ENCODE measurements at regions not wholly inside any gene's neighbourhood (a gene's known extent, or its start where the extent isn't known, plus 50 kb on each side); places are given as distances from the start of the nearest gene placed in this dataset.

GRCh38 chr6:94401311-94401710, 982.0 kb upstream of the EPHA7 start:
- no peak for DNase-seq (ENCODE audit: low read depth in 4 of 4, low spot score in 3 of 4)

DNA sequence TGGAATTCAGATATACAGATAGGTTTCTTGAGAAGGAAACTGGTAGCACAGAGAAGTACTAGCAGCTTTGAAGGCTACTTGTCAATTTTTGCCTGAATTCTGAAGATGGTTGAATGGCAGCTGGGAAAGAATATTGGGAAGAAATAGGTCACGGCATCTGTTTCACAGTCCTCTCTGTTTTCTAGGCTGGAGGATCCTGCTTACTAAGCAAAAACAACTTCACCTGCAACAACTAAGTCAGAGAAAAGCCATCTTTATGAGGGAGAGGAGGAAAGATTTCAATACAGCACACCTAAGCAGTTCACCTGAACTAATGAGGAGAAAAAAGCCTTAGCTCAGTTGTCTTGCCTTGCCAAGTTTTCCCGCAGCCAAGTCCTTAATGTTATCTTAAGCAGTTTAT, 975.5 kb upstream of the EPHA7 start:
- no peak for DNase-seq (ENCODE audit: low read depth in 4 of 4, low spot score in 3 of 4)

GRCh38 chr6:94389218-94389617, 969.9 kb upstream of the EPHA7 start:
- DNase-seq (ENCODE audit: low read depth in 4 of 4, low spot score in 3 of 4) = no peak

DNA sequence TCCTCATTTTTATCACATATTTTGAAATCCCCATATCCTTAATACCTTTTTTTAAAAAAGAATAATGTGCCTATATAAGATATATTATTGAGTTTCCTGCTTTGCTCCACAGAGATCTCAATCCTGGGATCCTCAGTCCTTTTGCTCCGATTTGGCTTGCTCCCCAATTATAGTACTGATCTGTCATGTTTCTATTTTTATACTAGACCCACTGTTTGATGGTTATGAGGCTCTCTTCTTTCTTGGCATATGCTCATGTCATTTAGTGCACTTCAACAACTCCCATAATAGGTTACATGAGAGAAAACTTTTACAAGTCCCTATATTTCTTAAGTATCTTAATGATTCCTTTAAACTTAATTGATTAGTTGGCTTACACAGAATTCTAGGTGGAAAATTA, 958.5 kb upstream of the EPHA7 start:
- no peak for DNase-seq (ENCODE audit: low read depth in 4 of 4, low spot score in 3 of 4)

DNA sequence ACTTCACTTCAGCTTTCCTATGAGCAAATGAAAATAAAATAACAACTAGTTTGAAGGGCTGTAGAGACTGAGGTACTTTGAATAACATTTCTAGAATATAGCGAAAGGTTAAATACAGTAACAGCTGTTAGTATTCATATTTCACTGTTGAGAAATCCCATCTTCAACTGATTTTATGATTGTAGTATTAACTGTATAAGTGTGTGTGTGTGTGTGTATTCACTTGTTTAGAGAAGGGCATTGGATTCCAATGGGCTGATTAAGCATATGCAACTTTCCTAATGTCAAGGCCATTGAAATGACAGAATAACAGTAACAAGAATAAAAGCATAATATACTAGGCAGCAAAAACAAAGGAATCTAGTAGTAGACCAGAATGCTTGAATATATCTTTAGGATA, 957.5 kb upstream of the EPHA7 start:
- no peak for DNase-seq (ENCODE audit: low read depth in 4 of 4, low spot score in 3 of 4)

- DNase-seq (ENCODE audit: low read depth in 4 of 4, low spot score in 3 of 4) = no peak
These were observed 952.9 kb upstream of the EPHA7 start for GRCh38 chr6:94372229-94372628.

DNA sequence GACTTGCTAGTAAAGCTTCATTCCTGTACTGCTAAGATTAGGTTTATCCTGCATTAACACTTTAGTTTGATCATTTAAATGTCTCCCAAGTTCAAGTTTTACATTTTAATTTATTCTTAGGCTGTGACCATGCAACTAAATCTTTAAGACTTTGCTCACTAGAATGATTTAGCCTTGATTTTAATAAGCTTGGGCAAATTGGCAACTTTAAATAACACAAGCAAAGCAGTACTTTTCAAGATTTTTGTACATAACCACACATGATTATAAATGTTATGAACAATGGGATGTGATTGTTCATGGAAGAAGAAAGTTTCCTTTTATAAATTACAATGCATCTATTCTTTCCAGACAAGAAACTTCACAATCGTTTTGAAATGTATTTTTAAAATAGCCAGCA, 948.0 kb upstream of the EPHA7 start:
- no peak for DNase-seq (ENCODE audit: low read depth in 4 of 4, low spot score in 3 of 4)

DNA sequence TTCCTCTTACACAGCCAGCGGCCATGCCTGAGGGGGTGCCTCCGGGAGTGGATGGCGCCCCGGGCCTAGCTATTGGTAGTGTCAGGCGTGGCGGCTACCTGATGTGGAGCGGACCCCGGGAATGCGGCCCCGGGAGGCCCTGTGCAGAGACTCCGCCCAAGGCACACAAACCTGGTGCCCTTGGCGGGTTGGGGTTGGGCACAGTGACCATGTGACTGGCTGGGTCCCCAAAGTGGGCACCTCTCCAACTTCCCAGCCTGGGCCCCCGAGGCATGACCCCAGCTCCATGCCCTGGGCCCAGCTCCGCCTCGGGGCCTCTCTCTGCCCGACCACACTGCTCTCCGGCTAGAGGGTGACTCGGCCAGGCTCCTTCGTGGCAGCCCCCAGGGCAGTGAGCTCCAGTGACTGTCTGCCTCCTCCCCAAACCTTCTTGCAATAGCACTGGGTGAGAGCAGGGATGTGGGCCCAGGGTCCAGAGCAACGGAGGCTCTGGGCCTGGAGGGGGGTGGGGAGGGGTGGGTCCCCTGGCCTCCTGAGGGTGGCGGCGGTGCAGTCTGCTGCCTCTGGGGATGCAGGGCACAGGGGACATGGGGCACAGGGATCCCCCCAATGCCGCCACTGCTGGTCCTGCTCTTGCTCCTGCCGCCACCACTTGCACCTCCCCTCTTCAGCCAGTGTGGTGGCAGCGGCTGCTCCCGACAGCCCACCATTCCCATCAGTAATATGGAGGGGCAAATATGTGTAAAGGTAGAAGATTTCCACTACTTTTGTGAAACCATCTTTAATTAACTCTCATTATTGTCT, 942.9 kb upstream of the EPHA7 start:
- DNase-seq (ENCODE audit: low read depth in 4 of 4, low spot score in 3 of 4) = no peak

GRCh38 chr6:94361304-94362060, 942.1 kb upstream of the EPHA7 start:
- DNase-seq (ENCODE audit: low read depth in 4 of 4, low spot score in 3 of 4) = no peak

- DNase-seq (ENCODE audit: low read depth in 4 of 4, low spot score in 3 of 4) = no peak
These were observed 938.1 kb upstream of the EPHA7 start for GRCh38 chr6:94357381-94357980.

DNA sequence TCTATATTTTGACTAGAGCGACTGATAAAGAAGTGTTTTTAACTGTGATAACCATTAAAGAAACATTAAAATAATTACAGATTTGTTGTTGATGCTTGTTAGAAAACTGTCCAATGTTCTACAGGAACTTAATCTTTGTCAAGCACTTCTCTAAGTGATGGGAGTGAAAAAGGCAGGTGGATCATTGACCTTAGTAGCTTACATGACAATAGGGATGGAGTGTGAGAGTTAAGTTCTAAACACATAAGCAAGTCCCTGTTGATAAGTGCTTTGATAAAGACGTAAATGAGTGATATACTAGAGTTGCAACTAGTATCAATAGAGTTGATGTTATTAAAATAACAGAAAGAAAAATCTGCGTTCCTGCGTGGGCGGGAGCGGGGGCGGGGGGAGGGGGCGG, 931.5 kb upstream of the EPHA7 start:
- no peak for DNase-seq (ENCODE audit: low read depth in 4 of 4, low spot score in 3 of 4)

DNA sequence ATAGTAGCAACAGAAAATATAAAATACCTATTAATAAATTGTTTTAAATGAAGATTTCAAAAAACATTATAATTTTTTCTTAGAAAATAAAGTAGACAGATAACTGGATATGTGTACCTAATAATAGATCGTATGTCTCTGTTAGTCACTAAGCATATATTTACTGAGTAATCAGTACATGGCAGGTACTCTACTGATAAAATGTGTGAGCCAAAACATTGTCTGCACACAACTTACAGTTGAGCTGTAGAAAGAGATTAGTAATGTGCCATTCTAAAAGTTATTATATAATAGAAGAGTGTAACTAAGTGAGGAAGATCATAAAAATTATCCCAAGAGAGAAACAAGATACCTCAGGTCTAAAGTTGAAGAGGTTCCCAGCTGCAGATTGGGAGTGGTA, 929.9 kb upstream of the EPHA7 start:
- no peak for DNase-seq (ENCODE audit: low read depth in 4 of 4, low spot score in 3 of 4)

GRCh38 chr6:94344866-94345265, 925.5 kb upstream of the EPHA7 start:
- no peak for DNase-seq (ENCODE audit: low read depth in 4 of 4, low spot score in 3 of 4)

DNA sequence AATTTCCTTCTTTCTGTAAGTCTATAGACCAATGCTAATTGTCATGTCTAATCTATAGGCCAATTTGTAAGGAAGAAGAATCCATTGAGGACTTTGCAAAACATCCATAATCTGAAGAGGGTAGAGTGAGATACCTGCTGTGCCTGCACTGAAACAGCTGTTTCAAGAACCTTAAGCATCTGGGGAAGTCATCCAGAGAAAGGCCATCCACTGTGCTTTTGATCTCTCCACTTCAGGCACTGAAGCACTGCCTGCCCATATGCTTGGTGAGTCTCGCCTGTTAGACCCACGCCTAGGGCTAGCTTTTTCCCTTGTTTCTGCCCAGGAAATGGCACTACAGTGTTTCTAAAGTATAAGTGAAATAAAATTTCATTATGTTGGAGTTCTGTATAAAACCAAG, 921.8 kb upstream of the EPHA7 start:
- DNase-seq (ENCODE audit: low read depth in 4 of 4, low spot score in 3 of 4) = no peak

- no peak for DNase-seq (ENCODE audit: low read depth in 4 of 4, low spot score in 3 of 4)
These were observed 904.5 kb upstream of the EPHA7 start for GRCh38 chr6:94323853-94324252.

DNA sequence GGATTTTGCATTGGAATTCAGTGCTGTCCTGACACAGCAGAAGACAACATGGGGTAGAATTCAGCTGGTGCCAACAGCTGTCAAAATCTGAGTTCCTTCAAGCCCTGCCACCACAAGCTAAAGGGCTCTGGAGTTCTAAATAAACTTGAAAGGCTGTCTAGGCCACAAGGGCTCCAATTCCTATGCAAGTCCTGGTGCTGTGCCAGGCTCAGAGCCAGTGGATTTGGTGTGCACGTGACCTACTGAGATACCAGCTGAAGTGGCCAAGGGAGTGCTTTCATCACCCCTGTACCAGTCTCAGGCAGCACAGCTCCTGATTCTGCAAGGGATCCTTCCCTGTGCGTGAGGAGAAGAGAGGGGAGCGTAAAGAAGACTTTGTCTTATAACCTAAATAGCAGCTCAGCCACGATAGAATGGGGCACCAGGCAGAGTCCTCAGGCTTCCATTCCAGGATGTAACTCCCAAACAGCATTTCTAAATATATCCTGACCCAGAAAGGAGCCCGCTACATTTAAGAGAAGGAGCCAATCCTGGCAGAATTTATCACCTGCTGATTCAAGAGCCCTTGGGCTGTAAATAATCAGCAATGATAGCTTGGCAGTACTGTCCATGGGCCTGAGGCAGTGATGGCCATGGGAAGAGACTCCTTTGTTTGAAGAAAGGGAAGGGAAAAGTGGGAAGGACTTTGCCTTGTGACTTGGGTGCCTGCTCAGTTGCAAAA, 881.2 kb upstream of the EPHA7 start:
- DNase-seq (ENCODE audit: low read depth in 4 of 4, low spot score in 3 of 4) = no peak

- DNase-seq (ENCODE audit: low read depth in 4 of 4, low spot score in 3 of 4) = no peak
These were observed 869.8 kb upstream of the EPHA7 start for GRCh38 chr6:94289131-94289530.

- no peak for DNase-seq (ENCODE audit: low read depth in 4 of 4, low spot score in 3 of 4)
These were observed 858.8 kb upstream of the EPHA7 start for GRCh38 chr6:94278146-94278545.

- DNase-seq (ENCODE audit: low read depth in 4 of 4, low spot score in 3 of 4) = no peak
These were observed 853.0 kb upstream of the EPHA7 start for GRCh38 chr6:94272327-94272726.

- no peak for DNase-seq (ENCODE audit: low read depth in 4 of 4, low spot score in 3 of 4)
These were observed 851.0 kb upstream of the EPHA7 start for GRCh38 chr6:94270091-94270948.

All from left renal pelvis (tissue), 4 donors.